ENCODE measurements at regions not wholly inside any gene's neighbourhood (a gene's known extent, or its start where the extent isn't known, plus 50 kb on each side); places are given as distances from the start of the nearest gene placed in this dataset.

DNA sequence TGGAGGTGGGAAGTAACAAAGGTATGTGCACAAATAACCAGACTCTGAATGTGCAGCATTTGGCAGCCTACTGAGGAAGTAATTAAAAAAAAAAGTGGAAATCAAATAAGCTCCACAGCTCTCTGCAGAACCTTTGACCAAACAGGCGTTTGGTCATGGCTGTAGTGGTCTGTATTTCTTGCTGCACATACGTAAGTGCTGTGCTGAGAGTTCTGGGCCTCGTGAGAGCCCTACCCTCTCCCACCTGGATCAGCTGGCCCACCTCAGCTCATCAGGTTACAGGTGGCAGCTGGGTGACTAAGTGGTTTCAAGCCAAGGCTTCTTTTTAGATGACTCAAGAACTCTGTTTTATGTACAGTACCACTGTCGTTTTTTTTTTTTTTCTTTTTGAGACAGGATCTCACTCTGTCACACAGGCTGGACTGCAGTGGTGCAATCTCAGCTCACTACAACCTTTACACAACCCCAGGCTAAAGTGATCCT, 178.2 kb upstream of the KLF6 start:
- TF ChIP-seq, protein P1, sequence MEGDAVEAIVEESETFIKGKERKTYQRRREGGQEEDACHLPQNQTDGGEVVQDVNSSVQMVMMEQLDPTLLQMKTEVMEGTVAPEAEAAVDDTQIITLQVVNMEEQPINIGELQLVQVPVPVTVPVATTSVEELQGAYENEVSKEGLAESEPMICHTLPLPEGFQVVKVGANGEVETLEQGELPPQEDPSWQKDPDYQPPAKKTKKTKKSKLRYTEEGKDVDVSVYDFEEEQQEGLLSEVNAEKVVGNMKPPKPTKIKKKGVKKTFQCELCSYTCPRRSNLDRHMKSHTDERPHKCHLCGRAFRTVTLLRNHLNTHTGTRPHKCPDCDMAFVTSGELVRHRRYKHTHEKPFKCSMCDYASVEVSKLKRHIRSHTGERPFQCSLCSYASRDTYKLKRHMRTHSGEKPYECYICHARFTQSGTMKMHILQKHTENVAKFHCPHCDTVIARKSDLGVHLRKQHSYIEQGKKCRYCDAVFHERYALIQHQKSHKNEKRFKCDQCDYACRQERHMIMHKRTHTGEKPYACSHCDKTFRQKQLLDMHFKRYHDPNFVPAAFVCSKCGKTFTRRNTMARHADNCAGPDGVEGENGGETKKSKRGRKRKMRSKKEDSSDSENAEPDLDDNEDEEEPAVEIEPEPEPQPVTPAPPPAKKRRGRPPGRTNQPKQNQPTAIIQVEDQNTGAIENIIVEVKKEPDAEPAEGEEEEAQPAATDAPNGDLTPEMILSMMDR (IDR thresholded peaks at IDR 0.05), result no peak
- Histone ChIP-seq H3K4me3 (no peak overlapping the region), H3K27ac (no peak overlapping the region)
- no peak for DNase-seq (ENCODE audit: low spot score)

DNA sequence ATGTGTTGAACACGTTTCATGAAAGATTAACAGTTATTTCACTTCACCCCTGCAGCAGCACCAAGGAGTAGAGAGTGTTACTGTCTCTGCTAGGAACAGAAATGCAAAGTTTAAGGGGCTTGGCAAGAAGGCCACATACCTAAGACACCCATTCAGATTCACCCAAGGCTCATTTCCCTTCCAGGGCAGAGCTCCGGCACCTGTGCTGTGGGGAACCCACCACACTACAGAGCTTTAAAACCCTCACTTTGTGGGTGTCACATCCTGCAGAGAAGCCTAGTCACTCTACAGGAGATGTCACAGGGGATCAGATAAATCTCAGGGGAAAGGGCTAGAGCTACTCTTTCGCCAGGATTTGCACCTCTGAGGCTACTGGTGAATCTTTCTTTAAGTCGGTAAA, 176.1 kb upstream of the KLF6 start:
- no peak overlapping the region for H3K27ac ChIP-seq
- no peak overlapping the region for H3K4me3 ChIP-seq
- DNase-seq (ENCODE audit: low spot score), result no peak
- TF ChIP-seq, protein P1 (IDR thresholded peaks at IDR 0.05), result no peak

DNA sequence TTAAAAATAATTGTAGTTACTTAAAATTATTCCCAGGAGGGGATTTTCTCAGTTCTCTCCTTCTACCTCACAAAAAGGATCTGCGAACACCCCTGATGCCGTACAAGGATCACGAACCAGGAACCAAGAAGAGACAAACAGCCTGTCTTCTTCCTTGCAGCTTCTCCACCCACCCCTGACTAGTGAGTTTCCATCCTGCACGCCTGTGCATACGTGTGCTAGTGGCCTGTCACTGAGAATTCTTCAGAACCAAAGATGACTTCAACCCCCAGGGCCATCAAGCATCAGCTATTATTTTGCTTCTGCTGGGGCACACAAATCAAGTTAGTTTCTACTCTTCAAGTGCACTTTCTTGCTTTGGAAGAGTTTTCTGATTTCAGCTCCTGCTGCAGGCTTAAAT, 175.5 kb upstream of the KLF6 start:
- H3K4me3 ChIP-seq, result no peak overlapping the region
- no peak for DNase-seq (ENCODE audit: low spot score)
- H3K27ac ChIP-seq, result no peak overlapping the region
- TF ChIP-seq, protein P1 (IDR thresholded peaks at IDR 0.05), result no peak

DNA sequence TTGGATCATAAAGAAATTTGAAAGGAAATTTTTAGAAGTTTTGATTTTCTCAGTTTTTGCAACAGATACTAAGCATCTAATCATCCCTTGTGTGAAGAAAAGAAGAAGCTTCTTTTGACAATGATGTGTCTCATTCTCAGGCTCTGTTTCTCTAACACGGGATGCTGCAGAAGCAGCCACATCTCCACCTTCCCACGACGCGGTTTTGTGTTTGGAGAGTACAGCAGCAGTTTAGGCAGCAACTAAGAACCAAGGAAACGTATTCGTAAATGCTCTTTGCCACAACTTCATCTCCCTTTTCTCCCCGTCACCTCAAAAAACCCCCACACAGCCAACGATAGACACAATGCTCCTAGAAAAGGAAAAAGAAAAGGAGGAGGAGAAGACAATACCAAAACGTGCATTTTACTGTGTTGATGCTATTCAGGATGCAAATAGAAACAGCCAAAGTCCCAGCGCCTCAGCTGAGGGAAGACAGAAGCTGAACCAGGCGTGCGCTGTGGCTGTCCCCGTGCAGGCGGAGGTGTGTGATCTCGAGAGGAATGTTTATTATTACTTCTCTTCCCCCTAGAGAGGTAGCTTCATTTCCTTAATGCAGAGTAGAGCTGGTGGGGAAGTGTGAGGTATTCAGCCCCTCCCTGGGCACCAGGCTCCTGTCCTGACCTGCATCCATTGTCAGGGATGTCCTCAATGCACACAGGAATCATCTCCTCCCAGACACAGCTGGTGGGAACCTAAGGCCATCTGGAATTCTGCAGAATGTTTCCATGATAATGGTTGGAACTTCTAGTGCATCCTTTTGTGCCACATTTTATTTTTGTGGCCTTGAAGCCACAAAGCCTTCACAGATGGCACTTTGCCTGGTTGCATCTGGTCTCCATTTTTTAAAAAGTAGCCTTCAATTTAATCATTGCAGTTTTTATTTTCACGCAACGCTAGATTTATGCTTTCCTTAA, 174.6 kb upstream of the KLF6 start:
- DNase-seq (ENCODE audit: low spot score), result no peak
- no peak overlapping the region for H3K4me3 ChIP-seq
- H3K27ac ChIP-seq, result no peak overlapping the region
- TF ChIP-seq, protein P1 (IDR thresholded peaks at IDR 0.05), result no peak

DNA sequence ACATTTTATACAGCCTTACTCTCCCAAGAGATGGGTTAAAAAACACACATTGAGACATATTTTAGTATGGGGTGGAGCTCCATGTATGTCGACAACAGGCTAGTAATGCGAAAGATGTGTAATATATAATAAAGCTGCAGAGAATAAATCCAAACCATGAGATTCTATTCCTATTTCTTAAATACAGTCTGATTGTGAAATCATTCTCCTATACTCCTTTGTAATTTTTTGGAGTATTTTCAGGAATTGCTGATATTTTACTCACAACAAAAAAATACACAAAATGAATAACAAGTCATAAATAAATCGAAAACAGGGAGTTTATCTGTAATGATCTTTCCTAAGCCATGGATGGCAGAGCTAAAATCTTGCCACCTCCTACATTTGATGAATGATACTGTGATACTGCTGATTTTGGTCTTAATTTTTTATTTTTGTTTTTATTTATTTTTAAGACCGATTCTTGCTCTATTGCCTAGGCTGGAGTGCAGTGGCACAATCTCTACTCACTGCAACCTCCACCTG, 173.5 kb upstream of the KLF6 start:
- TF ChIP-seq, protein P1 (IDR thresholded peaks at IDR 0.05), result no peak
- no peak overlapping the region for H3K4me3 ChIP-seq
- no peak overlapping the region for H3K27ac ChIP-seq
- no peak for DNase-seq (ENCODE audit: low spot score)

DNA sequence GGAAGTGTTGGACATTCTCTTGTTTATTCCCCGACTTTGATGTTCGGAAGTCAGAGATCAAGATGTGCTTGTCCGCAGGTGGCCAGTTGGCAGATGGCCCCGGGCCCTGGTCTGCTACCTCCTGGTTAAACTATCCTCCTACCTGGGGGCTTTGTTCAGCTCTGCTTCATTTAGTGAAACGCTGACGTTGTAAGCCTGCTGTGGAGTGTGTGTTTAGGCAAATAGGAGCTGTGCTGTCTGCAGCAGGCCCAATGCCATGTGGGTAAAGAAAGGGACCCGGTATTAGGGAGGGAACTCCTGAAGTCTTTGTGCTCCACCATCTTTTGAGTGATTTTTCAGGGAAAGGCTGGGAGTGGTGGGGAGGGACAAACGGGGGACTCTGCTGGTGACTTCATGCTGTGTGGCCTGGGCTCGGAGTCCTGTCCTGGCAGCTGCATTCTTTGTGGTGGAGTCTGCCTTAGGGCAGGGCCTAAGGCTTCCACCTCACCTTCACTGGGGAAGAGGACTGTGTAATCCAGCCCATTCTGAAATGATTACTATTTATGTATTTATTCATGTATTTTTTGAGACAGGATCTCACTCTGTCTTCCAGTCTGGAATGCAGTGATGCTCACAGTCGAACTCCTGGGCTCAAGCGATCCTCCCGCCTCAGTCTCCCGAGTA, 171.1 kb upstream of the KLF6 start:
- H3K27ac ChIP-seq, result no peak overlapping the region
- DNase-seq (ENCODE audit: low spot score), result no peak
- TF ChIP-seq, protein P1 (IDR thresholded peaks at IDR 0.05), result no peak
- no peak overlapping the region for H3K4me3 ChIP-seq
